Endothelial cell of umbilical vein (primary cell): ENCODE measurements at regions not wholly inside any gene's neighbourhood (a gene's known extent, or its start where the extent isn't known, plus 50 kb on each side); places are given as distances from the start of the nearest gene placed in this dataset.

Experiments used
- BruUV-seq: library from RNA; stranded (reverse); fragments of 400-500 nt; replicated peaks from 2 replicates; lab custom pipeline; 2021; lab: Mats Ljungman, UMichigan
- CTCF ChIA-PET: fragments of 300-600, 350-600 bp; sonication (Branson Sonifier 250); formaldehyde crosslinking; loops from one replicate; lab custom pipeline; 2021; ENCODE audit warnings: antibody characterized with exemption, inconsistent platforms; lab: Charles Lee
- POLR2A ChIA-PET: fragments of 300-600, 350-600 bp; sonication (Branson Sonifier 250); formaldehyde crosslinking; loops from one replicate; lab custom pipeline; 2021; ENCODE audit warnings: antibody characterized with exemption, inconsistent platforms; lab: Charles Lee
- DNase-seq: peaks from one replicate; pipeline ENCODE4 v3.0.0-alpha.2; 2011; ENCODE audit warnings: low read depth, low spot score
- FAIRE-seq: peaks from 2 replicates; lab custom pipeline; 2011; peaks lifted over from hg19 to GRCh38; lab: Jason Lieb, UNC
- H2AFZ ChIP-seq: 2 replicates; pipeline ENCODE4 v1.6.0; 2012; ENCODE audit warnings: low read depth, low read length, control low read depth, inconsistent platforms
- H3K27ac ChIP-seq: 2 replicates; pipeline ENCODE4 v1.5.1; 2011; ENCODE audit warnings: low read depth, mild to moderate bottlenecking, control low read depth, low read length, moderate library complexity; ENCODE audit not compliant: insufficient read depth
- H3K27me3 ChIP-seq, 2 experiments: 2 replicates each; pipeline versions ENCODE4 v1.6.0 to v1.6.1; 2011; ENCODE audit warnings: low read length in 2 of 2, mixed read lengths in 1 of 2; ENCODE audit not compliant: control insufficient read depth in 2 of 2, insufficient read depth in 2 of 2
- H3K36me3 ChIP-seq, 2 experiments: 2 replicates in 1 of 2; 3 replicates in 1 of 2; pipeline ENCODE4 v1.5.1; 2011; ENCODE audit warnings: low read length in 2 of 2, mild to moderate bottlenecking in 1 of 2, moderate library complexity in 1 of 2; ENCODE audit not compliant: control insufficient read depth in 2 of 2, insufficient read depth in 2 of 2; ENCODE audit errors: extremely low read depth in 1 of 2
- H3K4me1 ChIP-seq: 3 replicates; pipeline ENCODE4 v1.5.1; 2011; ENCODE audit warnings: mild to moderate bottlenecking, low read length; ENCODE audit not compliant: control insufficient read depth, insufficient read depth; ENCODE audit errors: extremely low read depth
- H3K4me2 ChIP-seq: 2 replicates; pipeline ENCODE4 v1.6.1; 2011; ENCODE audit warnings: low read length, control low read depth, mixed read lengths; ENCODE audit not compliant: insufficient read depth
- H3K4me3 ChIP-seq, 3 experiments: fragments of 200-600 bp in 1 of 3; sonication (generic), shearing (Covaris generic) in 1 of 3; replicated peaks in 1 of 3; 2 replicates each; pipeline ENCODE4 v1.5.1; 2011 to 2016; ENCODE audit warnings: control low read depth in 3 of 3, low read length in 3 of 3, mild to moderate bottlenecking in 2 of 3, inconsistent platforms in 1 of 3, low read depth in 1 of 3, moderate library complexity in 1 of 3; ENCODE audit not compliant: insufficient read depth in 1 of 3
- H3K79me2 ChIP-seq: 2 replicates; pipeline ENCODE4 v1.6.0; 2012; ENCODE audit warnings: low read length, inconsistent platforms; ENCODE audit not compliant: control insufficient read depth, insufficient read depth
- H3K9ac ChIP-seq: replicated peaks from 2 replicates; pipeline ENCODE3; 2011; ENCODE audit warnings: low read length, control low read depth; ENCODE audit not compliant: insufficient read depth; ENCODE audit errors: extremely low read depth
- H3K9me1 ChIP-seq: replicated peaks from 3 replicates; pipeline ENCODE4 v1.6.0; 2011; ENCODE audit warnings: mild to moderate bottlenecking, low read length; ENCODE audit not compliant: control insufficient read depth, insufficient read depth; ENCODE audit errors: extremely low read depth
- H3K9me3 ChIP-seq: replicated peaks from 2 replicates; pipeline ENCODE4 v1.5.1; 2012; ENCODE audit warnings: low read length, inconsistent platforms; ENCODE audit not compliant: control insufficient read depth, insufficient read depth
- H4K20me1 ChIP-seq: replicated peaks from 2 replicates; pipeline ENCODE3; 2011; ENCODE audit warnings: mild to moderate bottlenecking, low read length; ENCODE audit not compliant: control insufficient read depth, insufficient read depth; ENCODE audit errors: extremely low read depth
- EZH2 ChIP-seq: IDR thresholded peaks from 2 replicates; pipeline ENCODE4 v1.6.1; 2012; ENCODE audit warnings: borderline replicate concordance, low read depth, mild to moderate bottlenecking, moderate library complexity, low read length, inconsistent platforms; ENCODE audit not compliant: severe bottlenecking
- FOS ChIP-seq: IDR thresholded peaks from 2 replicates; pipeline ENCODE4 v1.6.1; 2011; ENCODE audit warnings: mild to moderate bottlenecking, low read length, moderate library complexity, borderline replicate concordance; ENCODE audit not compliant: insufficient read depth
- GATA2 ChIP-seq: IDR thresholded peaks from 2 replicates; pipeline ENCODE4 v1.7.0; 2011; ENCODE audit warnings: low read depth, mild to moderate bottlenecking, moderate library complexity, mixed read lengths, low read length; ENCODE audit not compliant: insufficient read length, insufficient read depth
- JUN ChIP-seq: IDR thresholded peaks from 2 replicates; pipeline ENCODE4 v1.6.1; 2011; ENCODE audit warnings: borderline replicate concordance, low read depth; ENCODE audit not compliant: insufficient read length, insufficient read depth
- MYC ChIP-seq: IDR thresholded peaks from one replicate; pipeline ENCODE4 v1.6.1; 2011; ENCODE audit warnings: mild to moderate bottlenecking, low read depth, low read length
- POLR2A ChIP-seq: IDR thresholded peaks from 2 replicates; pipeline ENCODE4 v1.6.1; 2012; ENCODE audit warnings: low read depth, mild to moderate bottlenecking, control low read depth, low read length
- POLR2AphosphoS5 ChIP-seq: IDR thresholded peaks from 2 replicates; pipeline ENCODE4 v1.6.1; 2012; ENCODE audit warnings: low read depth, mild to moderate bottlenecking, control low read depth, low read length, moderate library complexity; ENCODE audit not compliant: insufficient read depth
- dilution Hi-C: fragments of 300-500 bp; cut with MboI; formaldehyde crosslinking; loops from one replicate; pipeline ENCODE4 v1.15.0; 2019; ENCODE audit warnings: low sequenced_read_pairs; ENCODE audit not compliant: extremely low pct_ligation_motif_present
- intact Hi-C: fragments of 100-400 bp; cut with micrococcal nuclease; formaldehyde crosslinking; loops from one replicate; pipeline ENCODE4 v1.10.0; 2022
- TF ChIP-seq, protein P1 (sequence below), 2 donors: IDR thresholded peaks; 1 replicate in 1 of 2; 2 replicates in 1 of 2; pipeline ENCODE4 v1.5.1; 2011; ENCODE audit warnings: low read length in 2 of 2, mild to moderate bottlenecking in 2 of 2, moderate library complexity in 2 of 2, control low read depth in 1 of 2, inconsistent platforms in 1 of 2, low read depth in 1 of 2; ENCODE audit not compliant: insufficient read depth in 1 of 2; ENCODE audit errors: extremely low read depth in 1 of 2
- TF ChIP-seq, protein P2 (sequence below): IDR thresholded peaks from 2 replicates; pipeline ENCODE4 v1.6.1; 2011; ENCODE audit not compliant: insufficient read depth, insufficient read length

DNA sequence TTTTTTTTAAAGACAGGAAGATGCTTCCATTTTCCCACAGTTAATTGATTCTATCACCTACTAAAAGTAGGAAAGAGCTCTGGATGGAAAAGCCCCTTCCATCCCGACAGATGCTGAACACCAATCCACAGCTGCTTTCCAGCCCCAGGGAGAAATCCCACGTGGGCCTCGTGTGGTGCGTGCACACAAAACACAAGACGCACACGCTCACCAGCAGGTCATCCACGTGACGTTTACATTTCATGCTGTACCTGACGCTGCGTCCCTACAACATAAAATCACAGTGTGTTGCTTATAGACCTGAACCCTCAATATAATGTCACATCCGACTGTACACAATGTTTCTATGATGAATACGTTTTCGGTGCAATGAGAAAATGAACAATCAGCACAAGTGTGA, 50.2 kb upstream of the DACT2 start:
- Histone ChIP-seq H3K9me3 (no peaks in the 10 kb centered on the region), H3K4me1 (no peaks in the 10 kb centered on the region), H3K4me3 (no peak overlapping the region), H3K27ac (no peak overlapping the region), H2AFZ (no peak overlapping the region), H3K9me1 (no peaks in the 10 kb centered on the region), H3K4me2 (no peak overlapping the region), H3K9ac (no peak overlapping the region), H4K20me1 (no peaks in the 10 kb centered on the region), H3K27me3 (no peaks in the 10 kb centered on the region), H3K79me2 (no peaks in the 10 kb centered on the region), H3K36me3 (no peaks in the 10 kb centered on the region)
- DNase-seq (no peak), FAIRE-seq (no peak)
- POLR2A ChIA-PET, result no interaction called here
- no TSS peak for BruUV-seq
- no peak for TF ChIP-seq MYC
- TF ChIP-seq POLR2AphosphoS5, result no peak
- TF ChIP-seq, protein P1, sequence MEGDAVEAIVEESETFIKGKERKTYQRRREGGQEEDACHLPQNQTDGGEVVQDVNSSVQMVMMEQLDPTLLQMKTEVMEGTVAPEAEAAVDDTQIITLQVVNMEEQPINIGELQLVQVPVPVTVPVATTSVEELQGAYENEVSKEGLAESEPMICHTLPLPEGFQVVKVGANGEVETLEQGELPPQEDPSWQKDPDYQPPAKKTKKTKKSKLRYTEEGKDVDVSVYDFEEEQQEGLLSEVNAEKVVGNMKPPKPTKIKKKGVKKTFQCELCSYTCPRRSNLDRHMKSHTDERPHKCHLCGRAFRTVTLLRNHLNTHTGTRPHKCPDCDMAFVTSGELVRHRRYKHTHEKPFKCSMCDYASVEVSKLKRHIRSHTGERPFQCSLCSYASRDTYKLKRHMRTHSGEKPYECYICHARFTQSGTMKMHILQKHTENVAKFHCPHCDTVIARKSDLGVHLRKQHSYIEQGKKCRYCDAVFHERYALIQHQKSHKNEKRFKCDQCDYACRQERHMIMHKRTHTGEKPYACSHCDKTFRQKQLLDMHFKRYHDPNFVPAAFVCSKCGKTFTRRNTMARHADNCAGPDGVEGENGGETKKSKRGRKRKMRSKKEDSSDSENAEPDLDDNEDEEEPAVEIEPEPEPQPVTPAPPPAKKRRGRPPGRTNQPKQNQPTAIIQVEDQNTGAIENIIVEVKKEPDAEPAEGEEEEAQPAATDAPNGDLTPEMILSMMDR (IDR thresholded peaks at IDR 0.05; ENCODE audit: extremely low read depth in 1 of 2, insufficient read depth in 1 of 2, low read depth in 1 of 2, low read length in 2 of 2), result no peak
- no peak for TF ChIP-seq POLR2A
- no peak for TF ChIP-seq FOS
- TF ChIP-seq, protein P2, sequence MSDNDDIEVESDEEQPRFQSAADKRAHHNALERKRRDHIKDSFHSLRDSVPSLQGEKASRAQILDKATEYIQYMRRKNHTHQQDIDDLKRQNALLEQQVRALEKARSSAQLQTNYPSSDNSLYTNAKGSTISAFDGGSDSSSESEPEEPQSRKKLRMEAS, result no peak
- TF ChIP-seq GATA2, result no peak
- TF ChIP-seq JUN, result no peak
- TF ChIP-seq EZH2, result no peak
- dilution Hi-C loops, result no loop called here
- intact Hi-C loops, result loop anchor here (1.0 kb wide), 1 partner anchor 515 kb away; no protein-coding TSS in a partner anchor
- CTCF ChIA-PET, result no interaction called here
